ENCODE measurements at regions not wholly inside any gene's neighbourhood (a gene's known extent, or its start where the extent isn't known, plus 50 kb on each side); places are given as distances from the start of the nearest gene placed in this dataset.

DNA sequence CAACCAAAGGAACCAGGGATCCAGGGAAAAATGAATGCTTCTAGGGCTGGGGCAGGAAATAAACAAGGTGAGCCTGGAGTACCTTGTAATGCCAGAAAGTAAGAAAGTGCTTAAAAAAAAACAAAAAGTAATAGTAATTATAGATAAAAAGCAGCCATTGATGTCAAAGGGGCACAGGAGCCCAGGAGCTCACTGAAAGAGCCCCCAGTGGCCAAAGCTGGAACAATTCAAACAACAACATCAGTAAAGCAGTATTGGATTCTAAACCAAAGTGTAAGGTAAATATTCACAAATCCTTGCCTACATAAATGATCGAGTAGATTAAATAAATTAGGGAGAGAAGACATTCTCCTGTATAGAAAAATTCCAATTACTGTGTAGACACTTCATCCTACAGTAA, 114.3 kb upstream of the ARL4C start:
- H3K27ac ChIP-seq: no peak overlapping the region
- 49 to 80% methylated on average over 1 of the region's 1 CpG for WGBS, 2 donors
- peaks cover 0 to 10% (median 5%) of the 10 kb centered on the region in 7 donors for H3K27me3 ChIP-seq
- TF ChIP-seq, protein P1, sequence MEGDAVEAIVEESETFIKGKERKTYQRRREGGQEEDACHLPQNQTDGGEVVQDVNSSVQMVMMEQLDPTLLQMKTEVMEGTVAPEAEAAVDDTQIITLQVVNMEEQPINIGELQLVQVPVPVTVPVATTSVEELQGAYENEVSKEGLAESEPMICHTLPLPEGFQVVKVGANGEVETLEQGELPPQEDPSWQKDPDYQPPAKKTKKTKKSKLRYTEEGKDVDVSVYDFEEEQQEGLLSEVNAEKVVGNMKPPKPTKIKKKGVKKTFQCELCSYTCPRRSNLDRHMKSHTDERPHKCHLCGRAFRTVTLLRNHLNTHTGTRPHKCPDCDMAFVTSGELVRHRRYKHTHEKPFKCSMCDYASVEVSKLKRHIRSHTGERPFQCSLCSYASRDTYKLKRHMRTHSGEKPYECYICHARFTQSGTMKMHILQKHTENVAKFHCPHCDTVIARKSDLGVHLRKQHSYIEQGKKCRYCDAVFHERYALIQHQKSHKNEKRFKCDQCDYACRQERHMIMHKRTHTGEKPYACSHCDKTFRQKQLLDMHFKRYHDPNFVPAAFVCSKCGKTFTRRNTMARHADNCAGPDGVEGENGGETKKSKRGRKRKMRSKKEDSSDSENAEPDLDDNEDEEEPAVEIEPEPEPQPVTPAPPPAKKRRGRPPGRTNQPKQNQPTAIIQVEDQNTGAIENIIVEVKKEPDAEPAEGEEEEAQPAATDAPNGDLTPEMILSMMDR (IDR thresholded peaks at IDR 0.05): peak in 3 of 9 donors; percentile 8 to 32 (median 15)
- no peak overlapping the region for H3K4me3 ChIP-seq
- no peaks in the 10 kb centered on the region for H3K36me3 ChIP-seq
- no peaks in the 10 kb centered on the region for H3K4me1 ChIP-seq
- intact Hi-C loops (cut with DNase I): no loop called here
- ATAC-seq (no peak), DNase-seq (no peak)
- H3K9me3 ChIP-seq: peaks cover 0 to 20% (median 0%) of the 10 kb centered on the region in 11 donors

- Histone ChIP-seq H3K27me3 (peaks cover 0 to 9% (median 0%) of the 10 kb centered on the region in 7 donors), H3K4me3 (no peak overlapping the region), H3K9me3 (peaks cover 0 to 20% (median 0%) of the 10 kb centered on the region in 11 donors), H3K4me1 (no peaks in the 10 kb centered on the region), H3K36me3 (no peaks in the 10 kb centered on the region), H3K27ac (no peak overlapping the region)
- intact Hi-C loops (cut with DNase I): no loop called here
- 93 to 98% methylated on average over 4 of the region's 4 CpGs for WGBS, 2 donors
- no peak for ATAC-seq
- no peak for DNase-seq
- TF ChIP-seq, protein P1 (IDR thresholded peaks at IDR 0.05): no peak
These were observed 112.1 kb upstream of the ARL4C start for GRCh38 chr2:234608946-234609345.

- DNase-seq (no peak), ATAC-seq (no peak)
- no peak overlapping the region for H3K27ac ChIP-seq
- no peak overlapping the region for H3K4me3 ChIP-seq
- no peaks in the 10 kb centered on the region for H3K4me1 ChIP-seq
- H3K27me3 ChIP-seq: peaks cover 0 to 10% (median 0%) of the 10 kb centered on the region in 7 donors
- peaks cover 0 to 13% (median 0%) of the 10 kb centered on the region in 11 donors for H3K9me3 ChIP-seq
- intact Hi-C loops (cut with DNase I): no loop called here
- TF ChIP-seq, protein P1 (IDR thresholded peaks at IDR 0.05): no peak
- no peaks in the 10 kb centered on the region for H3K36me3 ChIP-seq
- 81 to 84% methylated on average over 8 of the region's 8 CpGs for WGBS, 2 donors
These were observed 110.8 kb upstream of the ARL4C start for GRCh38 chr2:234607691-234608090.

DNA sequence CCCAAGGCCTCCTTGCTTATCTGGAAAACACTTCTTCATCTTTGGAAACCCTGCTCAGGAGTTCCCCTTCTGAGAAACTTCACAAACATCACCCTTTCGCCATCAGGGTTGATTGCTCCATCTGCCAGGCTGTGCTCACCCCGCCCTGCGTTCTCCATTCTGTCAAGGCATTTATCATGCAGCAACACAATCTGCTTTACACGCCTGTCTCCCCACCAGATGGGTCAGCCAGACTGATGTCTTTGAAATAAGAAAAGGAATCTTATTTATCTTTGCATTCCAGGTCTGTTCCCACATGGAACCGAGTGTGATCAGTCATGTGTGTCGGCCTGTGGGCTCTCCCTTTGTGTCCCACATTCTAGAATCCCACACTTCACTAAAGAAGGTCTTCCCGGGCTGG, 110.0 kb upstream of the ARL4C start:
- Histone ChIP-seq H3K9me3 (peaks cover 0 to 5% (median 0%) of the 10 kb centered on the region in 11 donors), H3K27ac (no peak overlapping the region), H3K4me3 (no peak overlapping the region), H3K36me3 (no peaks in the 10 kb centered on the region), H3K27me3 (peaks cover 0 to 10% (median 0%) of the 10 kb centered on the region in 7 donors), H3K4me1 (no peaks in the 10 kb centered on the region)
- DNase-seq (no peak), ATAC-seq (no peak)
- TF ChIP-seq, protein P1 (IDR thresholded peaks at IDR 0.05): no peak
- intact Hi-C loops (cut with DNase I): no loop called here
- WGBS, 2 donors: 87% methylated on average over 7 of the region's 7 CpGs

Measured in heart right ventricle (tissue), 16 donors.